COLO668 (cell line): ENCODE measurements at regions not wholly inside any gene's neighbourhood (a gene's known extent, or its start where the extent isn't known, plus 50 kb on each side); places are given as distances from the start of the nearest gene placed in this dataset.

Experiments used
- DNase-seq: peaks from one replicate; lab custom pipeline; 2025; ENCODE audit not compliant: unreplicated experiment; lab: John Stamatoyannopoulos, UW

- DNase-seq, result no peak
These were observed 150.4 kb upstream of the CCN2 start for GRCh38 chr6:132101535-132101934.

GRCh38 chr6:132100388-132100990 is 149.3 kb upstream of the CCN2 start:
- DNase-seq, result no peak

- DNase-seq, result no peak
These were observed 145.8 kb upstream of the CCN2 start for GRCh38 chr6:132096996-132097395.

- no peak for DNase-seq
These were observed 145.1 kb upstream of the CCN2 start for GRCh38 chr6:132096245-132096644.

- DNase-seq, result no peak
These were observed 138.0 kb upstream of the CCN2 start for GRCh38 chr6:132089173-132089572.

- DNase-seq, result no peak
These were observed 137.0 kb upstream of the CCN2 start for GRCh38 chr6:132088150-132088549.

GRCh38 chr6:132087391-132087790 is 136.2 kb upstream of the CCN2 start:
- DNase-seq, result no peak

GRCh38 chr6:132085731-132086130 is 134.6 kb upstream of the CCN2 start:
- no peak for DNase-seq

- no peak for DNase-seq
These were observed 133.8 kb upstream of the CCN2 start for GRCh38 chr6:132084811-132085509.

GRCh38 chr6:132082421-132082820 is 131.2 kb upstream of the CCN2 start:
- DNase-seq, result no peak

GRCh38 chr6:132081338-132081737 is 130.2 kb upstream of the CCN2 start:
- DNase-seq, result no peak

- DNase-seq, result no peak
These were observed 128.1 kb upstream of the CCN2 start for GRCh38 chr6:132079286-132079685.

GRCh38 chr6:132076452-132076851 is 125.3 kb upstream of the CCN2 start:
- DNase-seq, result no peak

GRCh38 chr6:132072831-132073230 is 121.7 kb upstream of the CCN2 start:
- no peak for DNase-seq

- DNase-seq, result no peak
These were observed 121.1 kb upstream of the CCN2 start for GRCh38 chr6:132072271-132072670.

- no peak for DNase-seq
These were observed 119.2 kb upstream of the CCN2 start for GRCh38 chr6:132070356-132070755.

GRCh38 chr6:132068766-132069165 is 117.6 kb upstream of the CCN2 start:
- no peak for DNase-seq

- peak; percentile 16 for DNase-seq
These were observed 116.1 kb upstream of the CCN2 start for GRCh38 chr6:132067286-132067685.

- DNase-seq, result no peak
These were observed 114.4 kb upstream of the CCN2 start for GRCh38 chr6:132065556-132065955.

GRCh38 chr6:132063738-132064137 is 112.6 kb upstream of the CCN2 start:
- no peak for DNase-seq

- DNase-seq, result no peak
These were observed 112.0 kb upstream of the CCN2 start for GRCh38 chr6:132063204-132063603.

GRCh38 chr6:132062626-132063025 is 111.5 kb upstream of the CCN2 start:
- no peak for DNase-seq

- DNase-seq, result no peak
These were observed 110.2 kb upstream of the CCN2 start for GRCh38 chr6:132061381-132061780.
